GM21786 (cell line): ENCODE measurements at regions not wholly inside any gene's neighbourhood (a gene's known extent, or its start where the extent isn't known, plus 50 kb on each side); places are given as distances from the start of the nearest gene placed in this dataset.
"Not testable (repeated sequence)": the region's sequence is repeated elsewhere in the genome, so short reads cannot be mapped to it uniquely, and the experiment has no call there.

Experiments
- ATAC-seq: cut with Tn5 transposase; IDR thresholded peaks from one replicate; pipeline ENCODE4 v1.9.1; 2021; ENCODE audit not compliant: unreplicated experiment

DNA sequence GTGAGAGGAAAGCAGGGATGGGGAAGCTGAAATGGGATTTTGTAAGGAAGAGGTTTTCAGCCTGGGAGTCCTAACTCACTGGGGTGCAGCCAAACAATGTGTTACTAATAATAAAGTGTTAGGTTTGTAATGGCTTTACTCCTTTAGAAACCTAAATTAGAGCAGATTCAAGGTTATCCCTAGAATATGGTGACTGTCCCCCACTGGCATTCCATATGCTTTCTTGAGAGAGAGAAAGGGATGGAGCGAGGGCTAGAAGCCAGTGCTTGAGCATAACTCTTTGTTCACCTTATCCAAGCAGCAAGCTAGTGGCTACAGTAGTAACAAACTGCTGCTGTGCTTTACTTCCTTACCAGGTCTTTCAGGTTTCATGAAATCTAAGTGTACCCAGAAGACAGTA is 249.1 kb upstream of the PGRMC2 start:
- no peak for ATAC-seq

GRCh38 chr4:128535510-128535909 is 247.9 kb upstream of the PGRMC2 start:
- ATAC-seq = not testable (repeated sequence)

DNA sequence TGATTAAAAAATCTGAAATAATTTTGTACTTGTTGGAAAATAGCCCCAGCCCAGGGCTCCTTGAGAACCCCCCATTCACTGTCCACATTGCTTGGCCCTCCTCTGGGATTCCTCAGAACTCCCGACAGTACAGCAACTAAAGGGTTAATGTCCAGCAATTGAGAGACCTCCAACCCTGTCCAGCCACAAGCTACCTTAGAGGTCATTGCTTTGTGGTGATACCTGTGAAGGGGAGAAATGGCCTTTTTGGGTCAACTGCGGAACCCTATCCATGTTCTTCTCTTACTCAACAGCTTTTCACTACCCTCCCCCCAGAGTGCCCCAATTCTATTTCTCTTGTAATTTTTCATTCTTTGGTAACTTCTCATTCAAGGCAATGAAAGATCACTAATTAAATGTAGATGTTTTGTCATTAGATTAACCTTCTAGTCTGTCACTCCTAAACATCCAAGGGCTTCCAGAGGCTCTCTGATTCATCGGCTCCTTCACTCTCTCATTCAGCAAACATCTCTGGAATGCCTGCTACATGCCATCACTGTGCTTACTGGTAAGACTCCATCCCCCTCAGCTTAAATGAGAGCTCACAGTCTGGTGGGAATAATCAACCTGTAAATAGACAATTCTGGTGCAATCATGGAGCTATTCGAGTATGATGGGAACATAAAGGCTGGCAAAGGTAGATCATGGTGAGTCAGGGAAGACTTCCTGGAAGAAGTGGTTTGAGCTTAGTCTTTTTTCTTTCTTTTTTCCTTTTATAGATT is 241.4 kb upstream of the PGRMC2 start:
- no peak for ATAC-seq

DNA sequence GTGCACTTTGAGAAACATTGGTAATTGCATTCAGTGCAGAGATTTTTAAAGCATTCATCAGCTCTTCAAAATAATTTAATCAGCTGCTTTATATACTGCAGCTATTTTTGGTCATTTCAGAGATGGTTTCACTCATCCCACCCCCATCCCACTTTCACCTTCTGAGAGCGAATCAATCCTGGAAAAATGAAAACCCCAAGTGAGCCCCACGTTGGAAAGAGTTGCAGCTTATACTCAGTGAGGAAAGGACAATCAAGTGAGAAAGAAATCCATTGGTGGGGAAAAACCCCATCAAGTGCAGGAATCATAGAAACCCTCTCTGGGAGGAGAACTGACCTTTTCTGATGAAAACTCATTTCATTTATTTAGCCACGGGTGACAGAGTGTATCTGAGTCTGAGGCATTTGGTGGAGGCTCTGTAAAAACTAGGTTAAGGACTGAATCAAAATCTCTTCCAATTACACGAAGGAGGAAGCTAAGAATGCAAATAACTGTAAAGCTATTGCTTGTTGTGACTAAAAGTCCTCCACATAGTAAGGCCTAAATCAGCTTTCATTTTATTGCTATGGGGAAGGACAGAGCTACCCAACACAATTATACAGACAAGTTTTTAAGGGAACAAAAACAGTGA is 240.4 kb upstream of the PGRMC2 start:
- ATAC-seq = no peak

- no peak for ATAC-seq
Observed at GRCh38 chr4:128527351-128527750, 239.7 kb upstream of the PGRMC2 start.

DNA sequence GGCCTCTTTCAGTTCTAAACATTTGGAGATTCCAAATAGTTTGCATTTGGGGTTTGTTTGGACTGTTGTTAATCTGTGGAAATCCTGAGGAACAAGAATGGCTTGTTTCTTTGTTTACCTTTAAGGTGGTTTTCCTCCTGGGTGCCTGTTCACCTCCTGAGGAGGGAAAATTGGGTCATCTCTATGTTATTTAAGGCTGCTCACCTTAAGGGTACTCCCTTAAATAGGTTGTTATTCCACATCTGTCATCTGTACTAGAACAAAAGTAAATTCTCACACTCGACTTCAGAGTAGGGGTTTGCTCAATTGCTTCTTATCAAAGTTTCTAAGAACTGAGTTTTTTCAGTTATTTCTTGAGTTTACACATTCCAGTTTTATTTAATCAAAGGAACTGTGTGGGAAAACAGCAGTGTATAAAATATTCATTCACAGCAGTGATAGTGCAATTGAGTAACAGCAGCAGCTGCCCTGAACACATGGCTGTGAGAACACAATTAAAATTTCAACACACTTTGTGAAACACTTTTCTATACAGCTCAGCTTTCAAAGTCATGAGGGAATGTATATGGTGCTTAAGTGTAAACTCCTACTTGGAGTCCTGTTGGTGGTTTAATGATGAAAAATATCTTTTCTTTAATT is 238.5 kb upstream of the PGRMC2 start:
- no peak for ATAC-seq

GRCh38 chr4:128525387-128525786 is 237.8 kb upstream of the PGRMC2 start:
- peak; percentile 31 for ATAC-seq

GRCh38 chr4:128524311-128524710 is 236.7 kb upstream of the PGRMC2 start:
- no peak for ATAC-seq

DNA sequence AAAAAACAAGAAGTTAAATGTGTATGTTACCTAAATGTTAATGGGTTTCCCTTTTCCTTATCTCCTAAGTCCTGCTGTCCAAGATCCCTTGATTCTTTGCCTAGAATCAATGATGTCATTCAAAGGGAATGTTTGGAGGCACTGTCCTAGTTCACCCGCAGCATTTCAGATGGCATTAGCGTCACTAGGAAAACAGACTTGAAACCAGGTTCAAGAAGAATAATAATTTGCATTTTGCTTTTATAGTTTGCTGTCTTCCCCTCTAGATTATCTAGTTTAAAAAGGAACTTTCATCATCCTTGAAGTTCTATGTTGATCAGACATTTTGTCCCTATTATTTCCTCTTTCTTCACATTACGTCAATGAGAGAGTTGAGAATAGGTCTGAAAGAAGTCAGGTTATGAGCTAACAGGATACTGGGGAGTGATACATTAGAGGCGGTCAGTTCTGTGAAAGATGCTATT is 234.1 kb upstream of the PGRMC2 start:
- ATAC-seq = no peak

- ATAC-seq = no peak
Observed at GRCh38 chr4:128521156-128521555, 233.5 kb upstream of the PGRMC2 start.

DNA sequence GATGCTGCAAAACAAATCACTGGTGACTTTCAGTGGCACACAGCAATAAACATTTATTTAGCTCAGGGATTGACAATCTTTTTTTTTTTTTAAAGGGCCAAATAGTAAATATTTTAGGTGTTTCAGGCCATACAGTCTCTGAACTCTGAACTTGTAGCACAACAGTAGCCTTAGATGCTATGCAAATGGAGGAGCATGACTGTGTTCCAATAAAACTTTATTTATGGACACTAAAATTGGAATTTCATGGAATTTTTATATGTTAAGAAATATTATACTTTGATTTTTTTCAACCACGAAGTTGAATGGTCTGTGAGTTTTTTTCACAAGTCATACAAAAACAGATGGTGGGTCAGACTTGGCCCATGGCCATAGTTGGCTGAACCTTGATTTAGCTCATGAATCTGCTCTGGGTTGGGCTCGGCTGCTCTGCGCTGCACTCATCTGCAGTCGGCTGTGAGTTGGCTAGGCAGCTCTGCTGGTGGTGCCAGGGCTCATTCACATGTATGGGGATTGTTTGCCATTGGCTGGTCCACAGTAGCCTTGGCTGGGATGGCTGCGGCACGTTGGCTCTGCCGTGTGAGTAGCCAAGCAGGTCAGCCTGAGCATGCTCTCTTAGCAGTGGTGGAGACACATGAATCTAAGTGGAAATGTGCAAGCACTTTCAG is 231.7 kb upstream of the PGRMC2 start:
- no peak for ATAC-seq

GRCh38 chr4:128517739-128518510 is 230.3 kb upstream of the PGRMC2 start:
- ATAC-seq = peak; percentile 94

DNA sequence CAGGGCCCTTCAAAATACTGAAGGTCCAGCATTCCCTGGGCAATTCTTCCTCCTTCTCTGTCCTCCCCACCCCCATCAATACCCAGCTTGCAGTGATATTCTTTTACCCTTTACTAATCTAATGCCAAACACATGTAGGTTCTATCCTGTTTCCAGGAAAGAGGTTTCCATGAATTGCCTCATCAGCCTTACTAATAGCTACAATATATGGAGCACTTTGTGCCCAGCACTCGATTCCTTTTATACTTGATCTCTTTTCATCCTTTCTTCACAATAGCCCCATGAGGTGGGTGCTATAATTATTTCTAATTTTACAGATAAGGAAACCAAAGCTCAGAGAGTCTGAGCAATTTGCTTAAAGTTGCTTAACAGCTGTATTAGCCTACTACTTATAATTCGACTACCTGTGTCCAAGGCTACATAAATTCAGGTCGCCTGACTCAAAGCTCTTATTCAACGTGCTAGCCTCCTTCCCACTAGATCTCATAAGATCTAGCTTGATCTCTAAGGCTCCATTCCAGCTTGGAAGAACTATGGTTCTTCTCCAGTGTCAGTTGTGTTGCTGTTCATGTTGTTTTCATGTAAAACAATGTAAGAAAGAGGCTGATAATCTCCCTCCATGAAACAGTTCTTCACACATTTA is 229.6 kb upstream of the PGRMC2 start:
- ATAC-seq = no peak

- peak; percentile 60 for ATAC-seq
Observed at GRCh38 chr4:128516301-128516969, 228.8 kb upstream of the PGRMC2 start.

DNA sequence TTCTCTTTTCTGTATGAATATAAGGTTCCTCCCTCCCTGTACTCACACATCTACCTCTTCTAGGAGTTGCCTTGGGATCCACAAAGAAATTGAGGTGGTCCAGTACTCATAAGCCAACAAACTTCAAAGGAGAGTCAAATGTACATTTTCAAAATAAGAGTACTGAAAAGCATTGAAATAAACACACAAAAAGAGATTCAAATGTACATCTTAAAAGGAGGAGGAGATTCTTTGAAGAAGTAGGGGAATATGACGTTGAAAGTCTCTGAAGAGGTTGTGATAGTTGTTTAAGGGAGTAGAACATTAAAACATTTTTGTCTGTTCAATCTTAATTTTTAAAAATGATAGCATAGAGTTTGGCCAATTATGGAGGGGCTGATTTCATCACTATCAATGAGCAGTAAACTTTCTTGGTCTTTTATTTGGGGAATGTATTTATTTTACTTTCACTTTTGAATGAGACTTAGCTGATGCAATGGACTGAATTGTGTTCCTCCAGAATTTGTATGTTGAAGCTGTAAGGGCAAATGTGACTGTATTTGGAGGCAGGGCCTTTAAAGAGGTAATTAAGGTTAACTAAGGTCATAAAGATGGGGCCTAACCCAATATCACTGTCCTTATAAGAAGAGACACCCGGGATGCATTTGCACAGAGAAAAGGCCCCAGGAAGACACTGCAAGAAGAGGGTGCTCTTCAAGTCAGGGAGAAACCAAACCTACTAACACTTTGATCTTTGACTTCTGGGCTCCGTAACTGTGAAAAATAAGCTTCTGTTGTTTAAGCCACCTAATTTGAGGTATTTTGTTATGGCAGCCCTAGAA is 226.3 kb upstream of the PGRMC2 start:
- no peak for ATAC-seq

- no peak for ATAC-seq
Observed at GRCh38 chr4:128512767-128513322, 225.2 kb upstream of the PGRMC2 start.

GRCh38 chr4:128512161-128512560 is 224.5 kb upstream of the PGRMC2 start:
- ATAC-seq = no peak

- ATAC-seq = no peak
Observed at GRCh38 chr4:128510850-128511249, 223.2 kb upstream of the PGRMC2 start.
